ENCODE measurements at regions not wholly inside any gene's neighbourhood (a gene's known extent, or its start where the extent isn't known, plus 50 kb on each side); places are given as distances from the start of the nearest gene placed in this dataset.

DNA sequence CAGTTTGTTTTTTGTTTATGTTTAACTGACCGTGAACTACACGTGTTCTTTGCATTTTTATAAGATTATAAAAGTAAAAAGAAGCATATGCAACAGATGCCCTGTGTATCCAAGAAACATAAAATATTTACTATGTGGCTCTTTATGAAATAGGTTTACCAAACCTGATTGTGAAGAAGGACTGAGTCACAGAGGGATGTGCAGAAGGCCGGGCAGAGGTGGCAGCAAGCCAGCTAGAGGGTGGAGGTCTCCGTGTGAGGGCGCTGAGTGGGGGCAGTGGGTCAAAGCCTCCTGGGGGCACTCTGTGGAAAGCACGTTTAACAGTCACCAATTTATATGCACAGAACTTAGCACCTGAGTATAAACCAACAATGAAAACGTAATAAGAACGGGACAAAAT, 97.2 kb downstream of the TMEM18 start (continued):
- TF ChIP-seq BRCA1 (CRISPR knock-in tag; IDR thresholded peaks at IDR 0.05) (no peak), SAFB2 (CRISPR knock-in tag; IDR thresholded peaks at IDR 0.05; ENCODE audit: borderline replicate concordance, low read depth) (no peak), ZNF644 (CRISPR knock-in tag; IDR thresholded peaks at IDR 0.05; ENCODE audit: low read depth) (no peak), TERF1 (CRISPR knock-in tag; IDR thresholded peaks at IDR 0.05) (no peak), GABPB1 (CRISPR knock-in tag; IDR thresholded peaks at IDR 0.05) (no peak), ZNF790 (CRISPR knock-in tag; IDR thresholded peaks at IDR 0.05; ENCODE audit: borderline replicate concordance) (no peak)
- TF ChIP-seq, protein P1, sequence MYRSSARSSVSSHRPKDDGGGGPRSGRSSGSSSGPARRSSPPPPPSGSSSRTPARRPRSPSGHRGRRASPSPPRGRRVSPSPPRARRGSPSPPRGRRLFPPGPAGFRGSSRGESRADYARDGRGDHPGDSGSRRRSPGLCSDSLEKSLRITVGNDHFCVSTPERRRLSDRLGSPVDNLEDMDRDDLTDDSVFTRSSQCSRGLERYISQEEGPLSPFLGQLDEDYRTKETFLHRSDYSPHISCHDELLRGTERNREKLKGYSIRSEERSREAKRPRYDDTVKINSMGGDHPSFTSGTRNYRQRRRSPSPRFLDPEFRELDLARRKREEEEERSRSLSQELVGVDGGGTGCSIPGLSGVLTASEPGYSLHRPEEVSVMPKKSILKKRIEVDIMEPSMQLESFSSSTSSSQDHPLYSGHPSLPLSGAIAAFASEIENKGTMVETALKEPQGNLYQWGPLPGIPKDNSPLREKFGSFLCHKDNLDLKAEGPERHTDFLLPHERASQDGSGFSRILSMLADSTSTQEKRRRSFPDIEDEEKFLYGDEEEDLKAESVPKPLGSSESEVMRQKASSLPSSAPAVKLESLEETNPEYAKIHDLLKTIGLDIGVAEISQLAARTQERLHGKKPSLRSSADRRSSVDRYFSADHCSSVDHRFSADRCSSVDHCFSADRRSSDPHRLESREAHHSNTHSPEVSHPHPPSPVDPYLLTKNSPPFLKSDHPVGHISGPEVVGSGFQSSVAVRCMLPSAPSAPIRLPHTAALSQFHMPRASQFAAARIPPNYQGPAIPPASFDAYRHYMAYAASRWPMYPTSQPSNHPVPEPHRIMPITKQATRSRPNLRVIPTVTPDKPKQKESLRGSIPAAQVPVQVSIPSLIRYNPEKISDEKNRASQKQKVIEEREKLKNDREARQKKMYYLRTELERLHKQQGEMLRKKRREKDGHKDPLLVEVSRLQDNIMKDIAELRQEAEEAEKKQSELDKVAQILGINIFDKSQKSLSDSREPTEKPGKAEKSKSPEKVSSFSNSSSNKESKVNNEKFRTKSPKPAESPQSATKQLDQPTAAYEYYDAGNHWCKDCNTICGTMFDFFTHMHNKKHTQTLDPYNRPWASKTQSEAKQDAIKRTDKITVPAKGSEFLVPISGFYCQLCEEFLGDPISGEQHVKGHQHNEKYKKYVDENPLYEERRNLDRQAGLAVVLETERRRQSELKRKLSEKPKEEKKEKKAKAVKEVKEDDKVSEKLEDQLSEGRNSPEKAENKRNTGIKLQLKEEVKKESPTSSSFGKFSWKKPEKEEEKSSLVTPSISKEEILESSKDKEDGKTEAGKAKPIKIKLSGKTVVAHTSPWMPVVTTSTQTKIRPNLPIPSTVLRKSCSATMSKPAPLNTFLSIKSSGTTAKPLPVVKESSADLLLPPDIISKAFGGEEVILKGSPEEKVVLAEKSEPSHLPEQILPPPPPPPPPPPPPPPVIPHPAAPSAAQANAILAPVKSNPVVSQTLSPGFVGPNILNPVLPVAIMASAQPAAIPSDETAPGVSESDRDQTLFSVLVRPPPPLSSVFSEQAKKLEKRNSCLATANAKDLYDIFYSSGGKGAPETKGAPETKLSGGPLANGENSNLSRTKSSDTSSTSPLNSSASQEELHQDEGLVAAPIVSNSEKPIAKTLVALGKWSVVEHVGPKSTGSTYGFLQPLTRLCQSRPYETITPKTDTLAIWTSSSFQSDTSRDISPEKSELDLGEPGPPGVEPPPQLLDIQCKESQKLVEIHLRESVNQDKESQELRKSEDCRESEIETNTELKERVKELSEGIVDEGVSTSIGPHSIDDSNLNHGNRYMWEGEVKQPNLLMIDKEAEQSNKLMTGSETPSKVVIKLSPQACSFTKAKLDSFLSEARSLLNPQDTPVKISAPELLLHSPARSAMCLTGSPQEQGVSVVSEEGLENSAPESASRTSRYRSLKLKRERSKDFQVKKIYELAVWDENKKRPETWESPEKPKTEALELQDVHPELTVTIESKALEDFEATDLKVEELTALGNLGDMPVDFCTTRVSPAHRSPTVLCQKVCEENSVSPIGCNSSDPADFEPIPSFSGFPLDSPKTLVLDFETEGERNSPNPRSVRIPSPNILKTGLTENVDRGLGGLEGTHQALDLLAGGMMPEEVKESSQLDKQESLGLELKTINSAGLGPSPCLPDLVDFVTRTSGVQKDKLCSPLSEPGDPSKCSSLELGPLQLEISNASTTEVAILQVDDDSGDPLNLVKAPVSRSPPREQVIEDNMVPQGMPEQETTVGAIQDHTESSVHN (CRISPR knock-in tag; IDR thresholded peaks at IDR 0.05), result no peak
- TF ChIP-seq, protein P2, sequence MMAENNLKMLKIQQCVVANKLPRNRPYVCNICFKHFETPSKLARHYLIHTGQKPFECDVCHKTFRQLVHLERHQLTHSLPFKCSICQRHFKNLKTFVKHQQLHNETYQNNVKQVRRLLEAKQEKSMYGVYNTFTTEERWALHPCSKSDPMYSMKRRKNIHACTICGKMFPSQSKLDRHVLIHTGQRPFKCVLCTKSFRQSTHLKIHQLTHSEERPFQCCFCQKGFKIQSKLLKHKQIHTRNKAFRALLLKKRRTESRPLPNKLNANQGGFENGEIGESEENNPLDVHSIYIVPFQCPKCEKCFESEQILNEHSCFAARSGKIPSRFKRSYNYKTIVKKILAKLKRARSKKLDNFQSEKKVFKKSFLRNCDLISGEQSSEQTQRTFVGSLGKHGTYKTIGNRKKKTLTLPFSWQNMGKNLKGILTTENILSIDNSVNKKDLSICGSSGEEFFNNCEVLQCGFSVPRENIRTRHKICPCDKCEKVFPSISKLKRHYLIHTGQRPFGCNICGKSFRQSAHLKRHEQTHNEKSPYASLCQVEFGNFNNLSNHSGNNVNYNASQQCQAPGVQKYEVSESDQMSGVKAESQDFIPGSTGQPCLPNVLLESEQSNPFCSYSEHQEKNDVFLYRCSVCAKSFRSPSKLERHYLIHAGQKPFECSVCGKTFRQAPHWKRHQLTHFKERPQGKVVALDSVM (CRISPR knock-in tag; IDR thresholded peaks at IDR 0.05), result no peak

All from HepG2 (cell line).